ENCODE measurements at regions not wholly inside any gene's neighbourhood (a gene's known extent, or its start where the extent isn't known, plus 50 kb on each side); places are given as distances from the start of the nearest gene placed in this dataset.
"Not testable (repeated sequence)": the region's sequence is repeated elsewhere in the genome, so short reads cannot be mapped to it uniquely, and the experiment has no call there.

- TF ChIP-seq EZH2 (IDR thresholded peaks at IDR 0.05; ENCODE audit: insufficient read depth, poor library complexity, severe bottlenecking); EZH2phosphoT487 (IDR thresholded peaks at IDR 0.05; ENCODE audit: insufficient read depth, low read depth): not testable (repeated sequence)
Observed at GRCh38 chr22:47405222-47405621, 642.8 kb downstream of the TBC1D22A start.
